ENCODE measurements at regions not wholly inside any gene's neighbourhood (a gene's known extent, or its start where the extent isn't known, plus 50 kb on each side); places are given as distances from the start of the nearest gene placed in this dataset.
"Not testable (repeated sequence)": the region's sequence is repeated elsewhere in the genome, so short reads cannot be mapped to it uniquely, and the experiment has no call there.

- H3K27ac ChIP-seq (ENCODE audit: control insufficient read depth, insufficient read depth, low read length): no peak overlapping the region
- no peak overlapping the region for H3K4me3 ChIP-seq (ENCODE audit: control insufficient read depth in 2 of 3, extremely low read depth in 1 of 3, insufficient read depth in 2 of 3, low read depth in 1 of 3, low read length in 3 of 3)
- FAIRE-seq (no peak), DNase-seq (ENCODE audit: low read depth, low spot score) (no peak)
- dilution Hi-C loops (cut with MboI; ENCODE audit: extremely low pct_ligation_motif_present, low sequenced_read_pairs): no loop called here
- H3K9me1 ChIP-seq (ENCODE audit: control insufficient read depth, extremely low read depth, insufficient read depth, low read length): no peaks in the 10 kb centered on the region
- H3K9ac ChIP-seq (ENCODE audit: control insufficient read depth, extremely low read depth, insufficient read depth, low read length): no peak overlapping the region
- no peak overlapping the region for H2AFZ ChIP-seq (ENCODE audit: control insufficient read depth, low read length)
- no peak overlapping the region for H3K4me2 ChIP-seq (ENCODE audit: control insufficient read depth, extremely low read depth, insufficient read depth, low read depth, low read length)
- no peaks in the 10 kb centered on the region for H4K20me1 ChIP-seq (ENCODE audit: control insufficient read depth, extremely low read depth, insufficient read depth, low read length)
- no peaks in the 10 kb centered on the region for H3K79me2 ChIP-seq (ENCODE audit: control insufficient read depth, insufficient read depth, low read length)
- H3K27me3 ChIP-seq (ENCODE audit: control insufficient read depth, extremely low read depth, insufficient read depth, low read length): no peaks in the 10 kb centered on the region
- no peaks in the 10 kb centered on the region for H3K9me3 ChIP-seq (ENCODE audit: control insufficient read depth, low read depth, low read length)
- H3K4me1 ChIP-seq (ENCODE audit: control insufficient read depth, extremely low read depth, insufficient read depth, low read length): no peaks in the 10 kb centered on the region
- no peak for TF ChIP-seq EZH2 (IDR thresholded peaks at IDR 0.05; ENCODE audit: low read length)
- no peak for TF ChIP-seq CTCF (optimal IDR thresholded peaks at IDR 0.05 in 1 of 3, IDR thresholded peaks at IDR 0.05 in 1 of 3, conservative IDR thresholded peaks at IDR 0.05 in 1 of 3; ENCODE audit: extremely low read depth in 1 of 3, insufficient read depth in 2 of 3, low read length in 3 of 3)
- no peaks in the 10 kb centered on the region for H3K36me3 ChIP-seq (ENCODE audit: control insufficient read depth in 2 of 2, extremely low read depth in 1 of 2, insufficient read depth in 2 of 2, low read length in 2 of 2)
Measured at GRCh38 chr16:80893686-80894085, 89.3 kb upstream of the CDYL2 start.

- H3K79me2 ChIP-seq (ENCODE audit: control insufficient read depth, insufficient read depth, low read length); H3K4me1 ChIP-seq (ENCODE audit: control insufficient read depth, extremely low read depth, insufficient read depth, low read length); H4K20me1 ChIP-seq (ENCODE audit: control insufficient read depth, extremely low read depth, insufficient read depth, low read length); DNase-seq (ENCODE audit: low read depth, low spot score); H3K4me2 ChIP-seq (ENCODE audit: control insufficient read depth, extremely low read depth, insufficient read depth, low read depth, low read length); H3K27ac ChIP-seq (ENCODE audit: control insufficient read depth, insufficient read depth, low read length); FAIRE-seq; H3K27me3 ChIP-seq (ENCODE audit: control insufficient read depth, extremely low read depth, insufficient read depth, low read length); H3K36me3 ChIP-seq (ENCODE audit: control insufficient read depth in 2 of 2, extremely low read depth in 1 of 2, insufficient read depth in 2 of 2, low read length in 2 of 2); H3K4me3 ChIP-seq (ENCODE audit: control insufficient read depth in 2 of 3, extremely low read depth in 1 of 3, insufficient read depth in 2 of 3, low read depth in 1 of 3, low read length in 3 of 3); dilution Hi-C loops (cut with MboI; ENCODE audit: extremely low pct_ligation_motif_present, low sequenced_read_pairs); H3K9ac ChIP-seq (ENCODE audit: control insufficient read depth, extremely low read depth, insufficient read depth, low read length); H3K9me3 ChIP-seq (ENCODE audit: control insufficient read depth, low read depth, low read length); H2AFZ ChIP-seq (ENCODE audit: control insufficient read depth, low read length); H3K9me1 ChIP-seq (ENCODE audit: control insufficient read depth, extremely low read depth, insufficient read depth, low read length): not testable (repeated sequence)
Measured at GRCh38 chr16:80892395-80892794, 88.0 kb upstream of the CDYL2 start.

GRCh38 chr16:80889779-80890359 is 85.5 kb upstream of the CDYL2 start:
- no peaks in the 10 kb centered on the region for H3K9me3 ChIP-seq (ENCODE audit: control insufficient read depth, low read depth, low read length)
- DNase-seq (ENCODE audit: low read depth, low spot score) (no peak), FAIRE-seq (no peak)
- no peaks in the 10 kb centered on the region for H3K4me1 ChIP-seq (ENCODE audit: control insufficient read depth, extremely low read depth, insufficient read depth, low read length)
- TF ChIP-seq EZH2 (IDR thresholded peaks at IDR 0.05; ENCODE audit: low read length): no peak
- no peak for TF ChIP-seq CTCF (optimal IDR thresholded peaks at IDR 0.05 in 1 of 3, IDR thresholded peaks at IDR 0.05 in 1 of 3, conservative IDR thresholded peaks at IDR 0.05 in 1 of 3; ENCODE audit: extremely low read depth in 1 of 3, insufficient read depth in 2 of 3, low read length in 3 of 3)
- dilution Hi-C loops (cut with MboI; ENCODE audit: extremely low pct_ligation_motif_present, low sequenced_read_pairs): no loop called here
- no peaks in the 10 kb centered on the region for H3K9me1 ChIP-seq (ENCODE audit: control insufficient read depth, extremely low read depth, insufficient read depth, low read length)
- no peak overlapping the region for H3K27ac ChIP-seq (ENCODE audit: control insufficient read depth, insufficient read depth, low read length)
- H3K4me3 ChIP-seq (ENCODE audit: control insufficient read depth in 2 of 3, extremely low read depth in 1 of 3, insufficient read depth in 2 of 3, low read depth in 1 of 3, low read length in 3 of 3): no peak overlapping the region
- H3K36me3 ChIP-seq (ENCODE audit: control insufficient read depth in 2 of 2, extremely low read depth in 1 of 2, insufficient read depth in 2 of 2, low read length in 2 of 2): no peaks in the 10 kb centered on the region
- no peak overlapping the region for H3K9ac ChIP-seq (ENCODE audit: control insufficient read depth, extremely low read depth, insufficient read depth, low read length)
- H3K4me2 ChIP-seq (ENCODE audit: control insufficient read depth, extremely low read depth, insufficient read depth, low read depth, low read length): no peak overlapping the region
- H3K79me2 ChIP-seq (ENCODE audit: control insufficient read depth, insufficient read depth, low read length): no peaks in the 10 kb centered on the region
- H3K27me3 ChIP-seq (ENCODE audit: control insufficient read depth, extremely low read depth, insufficient read depth, low read length): no peaks in the 10 kb centered on the region
- H4K20me1 ChIP-seq (ENCODE audit: control insufficient read depth, extremely low read depth, insufficient read depth, low read length): no peaks in the 10 kb centered on the region
- H2AFZ ChIP-seq (ENCODE audit: control insufficient read depth, low read length): no peak overlapping the region
